ENCODE measurements at regions not wholly inside any gene's neighbourhood (a gene's known extent, or its start where the extent isn't known, plus 50 kb on each side); places are given as distances from the start of the nearest gene placed in this dataset.

DNA sequence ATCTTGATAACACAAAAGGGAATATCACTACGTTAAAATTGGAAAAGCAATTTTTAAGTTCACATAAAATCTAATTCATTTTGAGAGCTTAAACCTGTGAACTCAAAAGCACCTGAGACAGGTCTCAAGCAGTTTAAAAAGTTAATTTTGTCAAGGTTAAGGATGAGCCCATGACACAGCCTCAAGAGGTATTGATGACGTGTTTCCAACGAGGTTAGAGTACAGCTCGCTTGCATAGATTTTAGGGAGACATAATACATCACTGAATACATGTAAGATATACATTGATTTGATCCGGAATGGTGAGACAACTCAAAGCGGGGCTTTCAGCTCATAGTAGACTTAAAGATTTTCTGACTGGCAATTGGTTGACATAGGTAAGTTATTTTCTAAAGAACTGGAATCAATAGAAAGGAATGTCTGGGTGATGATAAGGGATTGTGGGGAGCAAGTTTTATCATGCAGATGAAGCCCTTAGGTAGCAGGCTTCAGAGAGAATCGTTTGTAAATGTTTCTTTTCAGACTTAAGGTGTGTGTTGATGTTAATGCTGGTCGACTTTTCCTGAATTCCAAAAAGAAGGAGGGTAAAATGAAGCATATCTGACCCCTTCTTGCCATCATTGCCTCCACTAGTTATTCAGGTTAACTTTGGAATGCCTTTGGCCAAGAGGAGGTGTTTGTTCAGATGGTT is 2890.6 kb downstream of the PCDH9 start:
- H3K27ac ChIP-seq: no peak overlapping the region

DNA sequence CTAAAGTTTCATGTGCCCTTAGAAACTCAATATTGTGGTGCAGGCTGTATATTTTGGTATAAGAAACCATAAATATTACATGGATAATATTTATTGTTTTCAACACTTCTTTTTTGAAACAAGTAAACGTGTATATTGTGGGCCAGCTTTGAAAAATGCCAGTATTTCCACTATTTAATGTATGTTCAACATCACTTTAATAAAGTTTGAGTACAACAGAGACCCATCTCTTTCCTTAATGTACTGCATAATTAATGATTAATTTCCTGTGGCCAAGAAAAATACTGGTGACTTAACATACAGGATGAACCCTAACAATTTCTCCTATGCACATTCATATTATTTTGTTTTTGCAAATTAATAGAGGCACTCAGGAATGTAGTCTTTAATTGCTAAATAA is 2891.5 kb downstream of the PCDH9 start:
- TF ChIP-seq, protein P1, sequence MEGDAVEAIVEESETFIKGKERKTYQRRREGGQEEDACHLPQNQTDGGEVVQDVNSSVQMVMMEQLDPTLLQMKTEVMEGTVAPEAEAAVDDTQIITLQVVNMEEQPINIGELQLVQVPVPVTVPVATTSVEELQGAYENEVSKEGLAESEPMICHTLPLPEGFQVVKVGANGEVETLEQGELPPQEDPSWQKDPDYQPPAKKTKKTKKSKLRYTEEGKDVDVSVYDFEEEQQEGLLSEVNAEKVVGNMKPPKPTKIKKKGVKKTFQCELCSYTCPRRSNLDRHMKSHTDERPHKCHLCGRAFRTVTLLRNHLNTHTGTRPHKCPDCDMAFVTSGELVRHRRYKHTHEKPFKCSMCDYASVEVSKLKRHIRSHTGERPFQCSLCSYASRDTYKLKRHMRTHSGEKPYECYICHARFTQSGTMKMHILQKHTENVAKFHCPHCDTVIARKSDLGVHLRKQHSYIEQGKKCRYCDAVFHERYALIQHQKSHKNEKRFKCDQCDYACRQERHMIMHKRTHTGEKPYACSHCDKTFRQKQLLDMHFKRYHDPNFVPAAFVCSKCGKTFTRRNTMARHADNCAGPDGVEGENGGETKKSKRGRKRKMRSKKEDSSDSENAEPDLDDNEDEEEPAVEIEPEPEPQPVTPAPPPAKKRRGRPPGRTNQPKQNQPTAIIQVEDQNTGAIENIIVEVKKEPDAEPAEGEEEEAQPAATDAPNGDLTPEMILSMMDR (IDR thresholded peaks at IDR 0.05): no peak
- TF ChIP-seq ZFX (IDR thresholded peaks at IDR 0.05; ENCODE audit: borderline replicate concordance): no peak
- H3K27ac ChIP-seq: no peak overlapping the region

More for the DNA sequence above, 2890.6 kb downstream of the PCDH9 start:
- TF ChIP-seq, protein P1 (IDR thresholded peaks at IDR 0.05): no peak
- TF ChIP-seq ZFX (IDR thresholded peaks at IDR 0.05; ENCODE audit: borderline replicate concordance): no peak

DNA sequence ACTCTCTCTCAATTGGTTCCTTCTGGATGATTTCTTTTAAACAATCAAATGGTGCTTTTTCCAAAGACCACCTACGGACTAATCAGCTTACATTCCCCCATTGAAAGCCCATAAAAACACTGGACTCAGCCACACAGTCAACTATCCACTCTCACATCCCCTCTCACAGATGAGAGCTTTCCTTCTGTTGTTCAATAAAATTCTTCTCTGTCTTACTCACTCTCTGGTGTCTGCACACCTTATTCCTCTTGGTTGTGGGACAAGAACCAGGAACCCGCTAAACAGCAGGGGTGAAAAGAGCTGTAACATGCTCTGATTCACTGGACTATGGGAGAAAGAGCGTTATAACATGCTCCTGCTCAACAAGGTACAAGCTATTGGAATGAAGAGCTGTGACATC is 2896.2 kb downstream of the PCDH9 start:
- TF ChIP-seq, protein P1 (IDR thresholded peaks at IDR 0.05): no peak
- no peak for TF ChIP-seq ZFX (IDR thresholded peaks at IDR 0.05; ENCODE audit: borderline replicate concordance)
- no peak overlapping the region for H3K27ac ChIP-seq

DNA sequence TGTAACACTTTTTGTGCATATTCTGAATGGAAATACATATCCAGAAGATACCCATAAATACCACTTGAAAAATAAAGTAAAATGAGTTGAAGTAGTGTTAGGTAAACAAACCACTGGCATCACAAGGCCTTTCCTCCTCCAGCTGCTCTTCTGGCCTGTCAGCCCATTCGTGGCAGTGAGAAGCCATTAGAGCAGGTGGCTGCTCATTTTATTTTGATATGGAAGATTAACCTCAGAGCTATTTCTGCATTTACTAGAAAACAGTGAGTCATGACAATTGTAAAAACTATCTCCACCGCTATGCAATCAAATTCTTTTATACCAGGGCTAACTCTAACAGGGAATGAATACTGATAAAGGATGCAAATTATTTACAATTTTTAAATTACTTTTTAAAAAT is 2898.1 kb downstream of the PCDH9 start:
- H3K27ac ChIP-seq: no peak overlapping the region
- TF ChIP-seq, protein P1 (IDR thresholded peaks at IDR 0.05): no peak
- no peak for TF ChIP-seq ZFX (IDR thresholded peaks at IDR 0.05; ENCODE audit: borderline replicate concordance)

DNA sequence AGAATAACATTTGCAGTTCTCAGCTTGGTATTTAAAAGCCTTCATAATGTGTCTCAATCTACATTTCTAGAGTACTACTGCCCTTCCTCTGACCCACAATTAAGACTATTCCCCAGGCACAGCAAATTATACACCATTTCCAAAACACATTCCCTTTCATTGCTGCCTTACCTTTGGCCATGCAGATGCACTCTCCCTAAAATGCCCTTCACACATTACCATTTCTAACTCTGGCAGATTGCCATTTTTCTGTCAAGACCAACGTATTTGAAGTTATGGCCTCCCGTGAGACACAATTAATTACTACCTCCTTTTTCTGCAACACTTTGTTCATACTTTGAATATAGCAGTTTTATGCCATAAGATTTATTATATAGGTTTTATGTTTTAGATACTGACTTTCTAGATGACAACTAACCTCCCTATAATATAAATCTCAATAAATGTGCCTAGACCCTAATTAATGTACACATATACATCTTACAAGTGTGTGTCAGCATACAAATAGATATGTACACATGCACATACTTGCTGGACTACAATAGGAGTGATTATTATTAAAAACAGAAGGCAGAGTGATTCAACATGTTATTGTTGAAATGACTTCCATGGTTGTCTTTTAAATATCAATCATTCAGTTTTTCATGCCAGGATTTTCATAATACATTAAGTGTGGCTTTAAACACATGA is 2902.5 kb downstream of the PCDH9 start:
- no peak for TF ChIP-seq ZFX (IDR thresholded peaks at IDR 0.05; ENCODE audit: borderline replicate concordance)
- TF ChIP-seq, protein P1 (IDR thresholded peaks at IDR 0.05): no peak

DNA sequence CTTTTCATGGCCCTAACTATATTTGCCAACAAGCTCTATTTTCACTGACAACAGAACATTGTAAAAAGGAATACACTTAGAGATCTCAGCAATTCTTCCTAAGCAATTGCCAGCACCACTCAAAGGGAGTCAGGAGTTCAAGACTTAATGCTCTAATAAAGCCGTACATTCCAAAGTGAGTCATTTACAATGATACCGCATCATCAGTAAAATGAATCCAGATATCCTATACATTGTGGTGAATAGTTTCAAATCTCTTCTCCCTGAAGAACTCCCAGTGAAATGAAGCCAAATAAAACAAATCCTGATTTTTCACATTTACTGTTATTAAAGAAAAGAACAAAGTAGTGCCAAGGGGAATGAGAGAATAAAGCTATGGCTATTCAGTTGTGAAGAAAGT is 2898.7 kb upstream of the PCDH20 start:
- TF ChIP-seq, protein P1 (IDR thresholded peaks at IDR 0.05): no peak
- TF ChIP-seq ZFX (IDR thresholded peaks at IDR 0.05; ENCODE audit: borderline replicate concordance): no peak
- no peak overlapping the region for H3K27ac ChIP-seq

More for the DNA sequence above, 2902.5 kb downstream of the PCDH9 start:
- H3K27ac ChIP-seq: no peak overlapping the region

DNA sequence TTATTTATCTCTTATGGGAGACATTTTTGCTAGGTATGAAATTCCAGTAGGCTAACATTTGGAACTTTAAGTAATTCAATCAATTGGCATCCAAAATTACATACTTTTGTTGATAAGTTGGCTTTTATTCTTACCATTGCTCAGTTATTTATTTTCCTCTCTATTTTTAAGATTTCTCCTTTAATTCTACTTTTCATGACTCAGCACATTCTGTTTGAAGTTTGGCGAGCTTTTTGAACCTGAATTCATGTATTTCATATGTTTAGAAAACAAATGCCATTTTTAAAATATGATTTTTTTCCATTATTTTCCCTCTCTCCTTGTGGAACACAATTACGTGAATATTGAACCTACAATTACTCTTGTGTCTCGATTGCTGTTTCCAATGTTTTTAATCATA is 2896.3 kb upstream of the PCDH20 start:
- no peak for TF ChIP-seq ZFX (IDR thresholded peaks at IDR 0.05; ENCODE audit: borderline replicate concordance)
- TF ChIP-seq, protein P1 (IDR thresholded peaks at IDR 0.05): no peak
- H3K27ac ChIP-seq: no peak overlapping the region

Measured in 22Rv1 (cell line).